ENCODE measurements at regions not wholly inside any gene's neighbourhood (a gene's known extent, or its start where the extent isn't known, plus 50 kb on each side); places are given as distances from the start of the nearest gene placed in this dataset.

DNA sequence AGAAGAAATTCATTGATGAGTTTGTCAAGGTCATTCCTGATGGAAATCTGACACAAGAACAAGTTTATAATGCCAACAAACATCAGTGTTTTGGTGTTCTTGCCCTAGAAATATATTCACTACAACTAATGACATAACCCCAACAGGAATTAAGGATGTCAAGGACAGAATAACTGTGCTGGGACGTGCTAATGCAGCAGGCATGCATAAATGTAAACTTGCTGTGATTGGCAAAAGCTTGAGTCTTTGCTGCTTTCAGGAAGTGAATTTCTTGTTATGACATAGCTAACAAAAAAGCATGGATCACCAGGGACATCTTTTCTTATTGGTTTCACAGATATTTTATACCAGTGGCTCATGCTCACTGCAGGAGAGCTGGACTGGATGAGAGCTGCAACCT lies 144.6 kb downstream of the KCTD12 start:
- Histone ChIP-seq H3K4me3 (no peak overlapping the region), H3K27ac (ENCODE audit: low read depth in 1 of 2, low read length in 1 of 2) (no peak overlapping the region), H3K27me3 (ENCODE audit: control insufficient read depth in 3 of 3, insufficient read depth in 3 of 3, low read length in 2 of 3) (no peaks in the 10 kb centered on the region), H3K9ac (ENCODE audit: insufficient read depth in 1 of 2, low read length in 2 of 2) (no peak overlapping the region), H3K9me3 (ENCODE audit: control insufficient read depth in 4 of 4, insufficient read depth in 3 of 4, low read length in 3 of 4) (peaks cover 2 to 10% (median 3%) of the 10 kb centered on the region in 4 donors), H3K4me1 (ENCODE audit: control insufficient read depth in 5 of 5, insufficient read depth in 5 of 5, low read length in 5 of 5) (peaks cover 0 to 4% (median 0%) of the 10 kb centered on the region in 5 donors), H3K36me3 (ENCODE audit: control insufficient read depth in 4 of 4, insufficient read depth in 4 of 4, low read length in 4 of 4) (no peaks in the 10 kb centered on the region)
- DNase-seq (no peak), ATAC-seq (ENCODE audit: insufficient read depth, low FRiP score) (no peak)
- 76 to 83% methylated on average over 1 of the region's 1 CpG for WGBS, 2 donors
- no peak for TF ChIP-seq CTCF (IDR thresholded peaks at IDR 0.05; ENCODE audit: control extremely low read depth, extremely low read depth)

GRCh38 chr13:76741046-76741445 lies 145.2 kb downstream of the KCTD12 start:
- no peaks in the 10 kb centered on the region for H3K27me3 ChIP-seq (ENCODE audit: control insufficient read depth in 3 of 3, insufficient read depth in 3 of 3, low read length in 2 of 3)
- no peak for ATAC-seq (ENCODE audit: insufficient read depth, low FRiP score)
- WGBS, 2 donors = 88 to 92% methylated on average over 1 of the region's 1 CpG
- peaks cover 2 to 10% (median 4%) of the 10 kb centered on the region in 4 donors for H3K9me3 ChIP-seq (ENCODE audit: control insufficient read depth in 4 of 4, insufficient read depth in 3 of 4, low read length in 3 of 4)
- H3K4me1 ChIP-seq (ENCODE audit: control insufficient read depth in 5 of 5, insufficient read depth in 5 of 5, low read length in 5 of 5) = peaks cover 0 to 6% (median 0%) of the 10 kb centered on the region in 5 donors
- no peaks in the 10 kb centered on the region for H3K36me3 ChIP-seq (ENCODE audit: control insufficient read depth in 4 of 4, insufficient read depth in 4 of 4, low read length in 4 of 4)
- TF ChIP-seq CTCF (IDR thresholded peaks at IDR 0.05; ENCODE audit: control extremely low read depth, extremely low read depth) = no peak
- no peak overlapping the region for H3K27ac ChIP-seq (ENCODE audit: low read depth in 1 of 2, low read length in 1 of 2)
- no peak overlapping the region for H3K4me3 ChIP-seq
- DNase-seq = no peak
- no peak overlapping the region for H3K9ac ChIP-seq (ENCODE audit: insufficient read depth in 1 of 2, low read length in 2 of 2)

DNA sequence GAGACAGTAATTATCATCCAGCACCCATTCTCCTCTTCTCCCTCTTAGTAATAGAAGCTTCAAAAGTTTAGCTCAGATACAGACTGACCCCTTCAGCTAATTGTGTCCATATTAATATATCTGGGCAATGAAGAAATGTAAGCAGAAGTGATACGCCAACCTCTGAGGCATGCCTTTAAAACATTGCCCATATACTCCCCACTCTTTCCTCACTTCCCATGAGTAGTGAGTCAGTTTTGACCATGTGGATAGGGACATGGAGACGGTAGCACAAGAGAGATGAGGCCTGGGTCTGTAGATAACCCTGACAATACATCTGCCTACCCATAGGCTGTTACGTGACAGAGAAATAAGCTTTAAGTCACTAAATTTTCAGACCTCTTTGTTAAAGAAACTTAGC lies 147.6 kb downstream of the KCTD12 start:
- H3K36me3 ChIP-seq (ENCODE audit: control insufficient read depth in 4 of 4, insufficient read depth in 4 of 4, low read length in 4 of 4) = no peaks in the 10 kb centered on the region
- H3K27ac ChIP-seq (ENCODE audit: low read depth in 1 of 2, low read length in 1 of 2) = no peak overlapping the region
- no peak overlapping the region for H3K4me3 ChIP-seq
- H3K4me1 ChIP-seq (ENCODE audit: control insufficient read depth in 5 of 5, insufficient read depth in 5 of 5, low read length in 5 of 5) = peaks cover 0 to 10% (median 0%) of the 10 kb centered on the region in 5 donors
- TF ChIP-seq CTCF (IDR thresholded peaks at IDR 0.05; ENCODE audit: control extremely low read depth, extremely low read depth) = no peak
- ATAC-seq (ENCODE audit: insufficient read depth, low FRiP score) (no peak), DNase-seq (no peak)
- 85% methylated on average over 3 of the region's 3 CpGs for WGBS, 2 donors
- H3K9ac ChIP-seq (ENCODE audit: insufficient read depth in 1 of 2, low read length in 2 of 2) = no peak overlapping the region
- no peaks in the 10 kb centered on the region for H3K27me3 ChIP-seq (ENCODE audit: control insufficient read depth in 3 of 3, insufficient read depth in 3 of 3, low read length in 2 of 3)
- H3K9me3 ChIP-seq (ENCODE audit: control insufficient read depth in 4 of 4, insufficient read depth in 3 of 4, low read length in 3 of 4) = peaks cover 2 to 10% (median 4%) of the 10 kb centered on the region in 4 donors

GRCh38 chr13:76737526-76737925 lies 148.7 kb downstream of the KCTD12 start:
- Histone ChIP-seq H3K27ac (ENCODE audit: low read depth in 1 of 2, low read length in 1 of 2) (no peak overlapping the region), H3K4me1 (ENCODE audit: control insufficient read depth in 5 of 5, insufficient read depth in 5 of 5, low read length in 5 of 5) (peaks cover 0 to 10% (median 0%) of the 10 kb centered on the region in 5 donors), H3K27me3 (ENCODE audit: control insufficient read depth in 3 of 3, insufficient read depth in 3 of 3, low read length in 2 of 3) (no peaks in the 10 kb centered on the region), H3K9me3 (ENCODE audit: control insufficient read depth in 4 of 4, insufficient read depth in 3 of 4, low read length in 3 of 4) (peaks cover 2 to 7% (median 3%) of the 10 kb centered on the region in 4 donors), H3K36me3 (ENCODE audit: control insufficient read depth in 4 of 4, insufficient read depth in 4 of 4, low read length in 4 of 4) (no peaks in the 10 kb centered on the region), H3K4me3 (no peak overlapping the region), H3K9ac (ENCODE audit: insufficient read depth in 1 of 2, low read length in 2 of 2) (no peak overlapping the region)
- DNase-seq (no peak), ATAC-seq (ENCODE audit: insufficient read depth, low FRiP score) (no peak)
- no peak for TF ChIP-seq CTCF (IDR thresholded peaks at IDR 0.05; ENCODE audit: control extremely low read depth, extremely low read depth)
- 95 to 96% methylated on average over 3 of the region's 3 CpGs for WGBS, 2 donors

Measured in lung (tissue), 11 donors.